NCI-H748 (cell line): ENCODE measurements at regions not wholly inside any gene's neighbourhood (a gene's known extent, or its start where the extent isn't known, plus 50 kb on each side); places are given as distances from the start of the nearest gene placed in this dataset.
"Not testable (repeated sequence)": the region's sequence is repeated elsewhere in the genome, so short reads cannot be mapped to it uniquely, and the experiment has no call there.

Source experiments
- DNase-seq: peaks from one replicate; lab custom pipeline; 2025; ENCODE audit not compliant: unreplicated experiment; lab: John Stamatoyannopoulos, UW

- no peak for DNase-seq
Observed at GRCh38 chr2:129504646-129505045, 474.8 kb upstream of the RAB6C start.

- no peak for DNase-seq
Observed at GRCh38 chr2:129518937-129519336, 460.5 kb upstream of the RAB6C start.

GRCh38 chr2:129532158-129532557 lies 447.3 kb upstream of the RAB6C start:
- not testable (repeated sequence) for DNase-seq

GRCh38 chr2:129548880-129549279 lies 430.6 kb upstream of the RAB6C start:
- no peak for DNase-seq

GRCh38 chr2:129550536-129550935 lies 428.9 kb upstream of the RAB6C start:
- no peak for DNase-seq

- DNase-seq, result no peak
Observed at GRCh38 chr2:129554373-129554772, 425.1 kb upstream of the RAB6C start.

GRCh38 chr2:129559101-129559500 lies 420.4 kb upstream of the RAB6C start:
- DNase-seq, result no peak

GRCh38 chr2:129565551-129566109 lies 413.8 kb upstream of the RAB6C start:
- no peak for DNase-seq

GRCh38 chr2:129570812-129571211 lies 408.7 kb upstream of the RAB6C start:
- not testable (repeated sequence) for DNase-seq

- no peak for DNase-seq
Observed at GRCh38 chr2:129575431-129575830, 404.0 kb upstream of the RAB6C start.

GRCh38 chr2:129575880-129576279 lies 403.6 kb upstream of the RAB6C start:
- no peak for DNase-seq

- no peak for DNase-seq
Observed at GRCh38 chr2:129580001-129580400, 399.5 kb upstream of the RAB6C start.

- no peak for DNase-seq
Observed at GRCh38 chr2:129585760-129586159, 393.7 kb upstream of the RAB6C start.

GRCh38 chr2:129587426-129588064 lies 391.9 kb upstream of the RAB6C start:
- no peak for DNase-seq

GRCh38 chr2:129604560-129604959 lies 374.9 kb upstream of the RAB6C start:
- DNase-seq, result no peak

GRCh38 chr2:129605646-129606045 lies 373.8 kb upstream of the RAB6C start:
- DNase-seq, result peak; percentile 3

- no peak for DNase-seq
Observed at GRCh38 chr2:129606496-129607270, 372.8 kb upstream of the RAB6C start.

- no peak for DNase-seq
Observed at GRCh38 chr2:129609224-129609623, 370.2 kb upstream of the RAB6C start.

GRCh38 chr2:129610766-129611165 lies 368.7 kb upstream of the RAB6C start:
- DNase-seq, result no peak

GRCh38 chr2:129611471-129611870 lies 368.0 kb upstream of the RAB6C start:
- DNase-seq, result peak; percentile 7

GRCh38 chr2:129619471-129619870 lies 360.0 kb upstream of the RAB6C start:
- DNase-seq, result peak; percentile 87

GRCh38 chr2:129620411-129620810 lies 359.1 kb upstream of the RAB6C start:
- no peak for DNase-seq
